Peyer's patch (tissue), 4 donors: ENCODE measurements at regions not wholly inside any gene's neighbourhood (a gene's known extent, or its start where the extent isn't known, plus 50 kb on each side); places are given as distances from the start of the nearest gene placed in this dataset.

ENCODE experiments used
- DNase-seq, 3 donors: peaks; one replicate each; pipeline ENCODE4 v3.0.0-alpha.2; 2017 to 2019
- H3K27ac ChIP-seq, 4 donors: fragments of 200-600 bp; sonication (generic); one replicate each; pipeline ENCODE4 v1.5.1; 2016 to 2019
- H3K27me3 ChIP-seq, 2 donors: fragments of 200-600 bp; sonication (generic); one replicate each; pipeline ENCODE4 v1.5.1; 2019
- H3K36me3 ChIP-seq, 3 donors: fragments of 200-600 bp; sonication (generic); one replicate each; pipeline ENCODE4 v1.5.1; 2016 to 2019
- H3K4me1 ChIP-seq, 4 donors: fragments of 200-600 bp; sonication (generic); one replicate each; pipeline ENCODE4 v1.5.1; 2016 to 2019
- H3K4me3 ChIP-seq, 4 donors: fragments of 200-600 bp; sonication (generic); 1 replicate in 3 of 4; 2 replicates in 1 of 4; pipeline ENCODE4 v1.5.1; 2016 to 2019; ENCODE audit warnings: mild to moderate bottlenecking in 1 of 4
- H3K9me3 ChIP-seq, 4 donors: fragments of 200-600 bp; sonication (generic); one replicate each; pipeline ENCODE4 v1.5.1; 2016 to 2019; ENCODE audit warnings: mild to moderate bottlenecking in 1 of 4
- CTCF ChIP-seq, 6 experiments: fragments of 450-650 bp in 4 of 6; fragments of 200-600 bp in 2 of 6; sonication (generic) in 1 of 6; IDR thresholded peaks; one replicate each; pipeline ENCODE4 v1.5.1; 2017 to 2019; ENCODE audit warnings: antibody characterized with exemption in 6 of 6, mild to moderate bottlenecking in 3 of 6, moderate library complexity in 1 of 6
- POLR2A ChIP-seq, 2 donors: fragments of 450-650 bp; IDR thresholded peaks; one replicate each; pipeline ENCODE4 v1.5.1; 2017; ENCODE audit warnings: antibody characterized with exemption in 2 of 2, mild to moderate bottlenecking in 2 of 2, moderate library complexity in 2 of 2

- TF ChIP-seq POLR2A (IDR thresholded peaks at IDR 0.05) (no peak), CTCF (IDR thresholded peaks at IDR 0.05) (no peak)
- Histone ChIP-seq H3K9me3 (no peaks in the 10 kb centered on the region), H3K27me3 (no peaks in the 10 kb centered on the region), H3K4me3 (no peak overlapping the region), H3K27ac (no peak overlapping the region), H3K4me1 (no peaks in the 10 kb centered on the region), H3K36me3 (no peaks in the 10 kb centered on the region)
- DNase-seq = no peak
Observed at GRCh38 chr21:41671212-41671762, 95.6 kb downstream of the RIPK4 start.

GRCh38 chr21:41670056-41670805 is 96.6 kb downstream of the RIPK4 start:
- no peak for TF ChIP-seq CTCF (IDR thresholded peaks at IDR 0.05)
- no peak for TF ChIP-seq POLR2A (IDR thresholded peaks at IDR 0.05)
- Histone ChIP-seq H3K27ac (no peak overlapping the region), H3K9me3 (no peaks in the 10 kb centered on the region), H3K27me3 (no peaks in the 10 kb centered on the region), H3K4me1 (peaks cover 0 to 3% (median 0%) of the 10 kb centered on the region in 4 donors), H3K36me3 (no peaks in the 10 kb centered on the region), H3K4me3 (no peak overlapping the region)
- DNase-seq = no peak

DNA sequence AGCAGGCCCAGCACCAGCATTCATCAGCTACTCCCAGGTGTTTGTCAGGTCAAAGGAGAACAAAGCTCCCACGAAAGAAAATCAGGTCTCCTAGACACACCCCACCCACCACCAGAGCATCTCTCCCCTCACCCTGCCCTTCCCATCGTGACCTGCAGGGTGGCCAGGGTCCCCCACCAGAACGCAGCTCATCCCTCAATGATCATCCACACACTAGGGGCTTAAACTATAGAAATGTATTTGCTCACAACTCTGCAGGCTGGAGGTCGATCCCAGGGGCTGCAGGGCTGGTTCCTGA is 97.4 kb downstream of the RIPK4 start:
- H3K27ac ChIP-seq = no peak overlapping the region
- TF ChIP-seq CTCF (IDR thresholded peaks at IDR 0.05) = no peak
- no peak for TF ChIP-seq POLR2A (IDR thresholded peaks at IDR 0.05)
- no peak overlapping the region for H3K4me3 ChIP-seq
- no peaks in the 10 kb centered on the region for H3K9me3 ChIP-seq
- H3K27me3 ChIP-seq = no peaks in the 10 kb centered on the region
- peaks cover 0 to 10% (median 0%) of the 10 kb centered on the region in 4 donors for H3K4me1 ChIP-seq
- no peak for DNase-seq
- no peaks in the 10 kb centered on the region for H3K36me3 ChIP-seq

- Histone ChIP-seq H3K9me3 (no peaks in the 10 kb centered on the region), H3K36me3 (no peaks in the 10 kb centered on the region), H3K27ac (no peak overlapping the region), H3K4me3 (no peak overlapping the region), H3K4me1 (peaks cover 0 to 16% (median 0%) of the 10 kb centered on the region in 4 donors), H3K27me3 (no peaks in the 10 kb centered on the region)
- DNase-seq = no peak
- TF ChIP-seq POLR2A (IDR thresholded peaks at IDR 0.05) (no peak), CTCF (IDR thresholded peaks at IDR 0.05) (no peak)
Observed at GRCh38 chr21:41668686-41669532, 97.9 kb downstream of the RIPK4 start.

GRCh38 chr21:41668051-41668541 is 98.8 kb downstream of the RIPK4 start:
- no peak overlapping the region for H3K27ac ChIP-seq

More at GRCh38 chr21:41668051-41668541, 98.8 kb downstream of the RIPK4 start:
- H3K27me3 ChIP-seq = no peaks in the 10 kb centered on the region
- no peak overlapping the region for H3K4me3 ChIP-seq
- H3K36me3 ChIP-seq = no peaks in the 10 kb centered on the region
- peaks cover 0 to 18% (median 0%) of the 10 kb centered on the region in 4 donors for H3K4me1 ChIP-seq
- no peaks in the 10 kb centered on the region for H3K9me3 ChIP-seq
- TF ChIP-seq CTCF (IDR thresholded peaks at IDR 0.05) (no peak), POLR2A (IDR thresholded peaks at IDR 0.05) (no peak)
- DNase-seq = no peak
